Spleen (tissue), 11 donors: ENCODE measurements at regions not wholly inside any gene's neighbourhood (a gene's known extent, or its start where the extent isn't known, plus 50 kb on each side); places are given as distances from the start of the nearest gene placed in this dataset.
"Not testable (repeated sequence)": the region's sequence is repeated elsewhere in the genome, so short reads cannot be mapped to it uniquely, and the experiment has no call there.

Experiments used
- DNase-seq: peaks from one replicate; pipeline ENCODE4 v3.0.0-alpha.2; 2020
- H3K27ac ChIP-seq, 8 donors: fragments of 200-600 bp; sonication (generic) in 7 of 8; 1 replicate in 4 of 8; 2 replicates in 4 of 8; pipeline versions ENCODE4 v1.5.0 to v1.8.0; 2016 to 2021; ENCODE audit warnings: inconsistent platforms in 4 of 8, mild to moderate bottlenecking in 4 of 8, moderate library complexity in 1 of 8
- H3K27me3 ChIP-seq, 7 donors: fragments of 200-600 bp; sonication (generic) in 6 of 7; replicated peaks in 1 of 7; 1 replicate in 4 of 7; 2 replicates in 3 of 7; pipeline versions ENCODE4 v1.5.0 to v1.8.0; 2016 to 2021; ENCODE audit warnings: inconsistent platforms in 3 of 7, mild to moderate bottlenecking in 1 of 7
- H3K36me3 ChIP-seq, 6 donors: fragments of 200-600 bp; sonication (generic) in 5 of 6; 1 replicate in 4 of 6; 2 replicates in 2 of 6; pipeline versions ENCODE4 v1.5.0 to v1.8.0; 2016 to 2021; ENCODE audit warnings: inconsistent platforms in 2 of 6
- H3K4me1 ChIP-seq, 6 donors: fragments of 200-600 bp; sonication (generic) in 5 of 6; 1 replicate in 3 of 6; 2 replicates in 3 of 6; pipeline versions ENCODE4 v1.5.0 to v1.8.0; 2016 to 2021; ENCODE audit warnings: inconsistent platforms in 3 of 6
- H3K4me3 ChIP-seq, 8 donors: fragments of 200-600 bp; sonication (generic) in 7 of 8; 1 replicate in 4 of 8; 2 replicates in 4 of 8; pipeline versions ENCODE4 v1.5.0 to v1.8.0; 2016 to 2021; ENCODE audit warnings: inconsistent platforms in 4 of 8, mild to moderate bottlenecking in 4 of 8, moderate library complexity in 2 of 8
- H3K9me3 ChIP-seq, 8 donors: fragments of 200-600 bp; sonication (generic) in 7 of 8; 1 replicate in 4 of 8; 2 replicates in 4 of 8; pipeline versions ENCODE4 v1.5.0 to v1.8.0; 2016 to 2021; ENCODE audit warnings: inconsistent platforms in 4 of 8
- POLR2A ChIP-seq, 3 donors: fragments of 450-650 bp; IDR thresholded peaks; one replicate each; pipeline ENCODE4 v1.5.1; 2017; ENCODE audit warnings: antibody characterized with exemption in 3 of 3, mild to moderate bottlenecking in 1 of 3
- POLR2AphosphoS5 ChIP-seq, 3 donors: sonication (generic); formaldehyde crosslinking; IDR thresholded peaks; one replicate each; pipeline ENCODE4 v1.5.1; 2017; ENCODE audit warnings: antibody characterized with exemption in 3 of 3
- WGBS, 5 donors: extraction: QIAGEN DNeasy Blood & Tissue Kit in 3 of 5; methylation state at CpG; one replicate each; pipeline versions ENCODE4 v1.1.5 to v1.1.7; 2013 to 2018; 5-methylcytosine and 5-hydroxymethylcytosine counted together
- intact Hi-C: fragments of 100-400 bp; cut with DNase I; formaldehyde crosslinking; loops from one replicate; pipeline ENCODE4 v1.15.0; 2023; ENCODE audit warnings: low total_unique reads
- TF ChIP-seq, protein P1 (sequence below), 11 experiments: fragments of 200-600 bp in 7 of 11; fragments of 450-650 bp in 4 of 11; sonication (generic) in 4 of 11; IDR thresholded peaks in 8 of 11; conservative IDR thresholded peaks in 3 of 11; 1 replicate in 7 of 11; 2 replicates in 4 of 11; pipeline versions ENCODE4 v1.4.0 to v1.8.0; 2016 to 2021; ENCODE audit warnings: antibody characterized with exemption in 11 of 11, inconsistent platforms in 4 of 11, mild to moderate bottlenecking in 1 of 11
- donor health status: healthy with polysubstance abuse.
- donor health status: DM: no; HTN: no; CAD: no; lungs with moderate emphysema.
- donor health status: DM: no; HTN: no; CAD: no.
- donor health status: Bipolar disorder and iron deficiency.
- donor health status: healthy.
- donor health status: DM: no; HTN: no; CAD: no.
- donor health status: DM: yes; HTN: yes; CAD: no.

GRCh38 chr10:30542001-30542894 is 87.3 kb downstream of the LYZL2 start:
- intact Hi-C loops, result no loop called here
- TF ChIP-seq, protein P1, sequence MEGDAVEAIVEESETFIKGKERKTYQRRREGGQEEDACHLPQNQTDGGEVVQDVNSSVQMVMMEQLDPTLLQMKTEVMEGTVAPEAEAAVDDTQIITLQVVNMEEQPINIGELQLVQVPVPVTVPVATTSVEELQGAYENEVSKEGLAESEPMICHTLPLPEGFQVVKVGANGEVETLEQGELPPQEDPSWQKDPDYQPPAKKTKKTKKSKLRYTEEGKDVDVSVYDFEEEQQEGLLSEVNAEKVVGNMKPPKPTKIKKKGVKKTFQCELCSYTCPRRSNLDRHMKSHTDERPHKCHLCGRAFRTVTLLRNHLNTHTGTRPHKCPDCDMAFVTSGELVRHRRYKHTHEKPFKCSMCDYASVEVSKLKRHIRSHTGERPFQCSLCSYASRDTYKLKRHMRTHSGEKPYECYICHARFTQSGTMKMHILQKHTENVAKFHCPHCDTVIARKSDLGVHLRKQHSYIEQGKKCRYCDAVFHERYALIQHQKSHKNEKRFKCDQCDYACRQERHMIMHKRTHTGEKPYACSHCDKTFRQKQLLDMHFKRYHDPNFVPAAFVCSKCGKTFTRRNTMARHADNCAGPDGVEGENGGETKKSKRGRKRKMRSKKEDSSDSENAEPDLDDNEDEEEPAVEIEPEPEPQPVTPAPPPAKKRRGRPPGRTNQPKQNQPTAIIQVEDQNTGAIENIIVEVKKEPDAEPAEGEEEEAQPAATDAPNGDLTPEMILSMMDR (IDR thresholded peaks at IDR 0.05 in 8 of 11, conservative IDR thresholded peaks at IDR 0.05 in 3 of 11), result no peak
- TF ChIP-seq POLR2AphosphoS5 (IDR thresholded peaks at IDR 0.05) (peak in 1 of 3 donors; percentile 39), POLR2A (IDR thresholded peaks at IDR 0.05) (no peak)
- Histone ChIP-seq H3K27ac (peak overlapping the region in 7 of 8 donors; percentile 22 to 82 (median 68)), H3K4me1 (peaks cover 2 to 67% (median 20%) of the 10 kb centered on the region in 6 donors), H3K4me3 (no peak overlapping the region), H3K27me3 (no peaks in the 10 kb centered on the region), H3K36me3 (no peaks in the 10 kb centered on the region), H3K9me3 (no peaks in the 10 kb centered on the region)
- DNase-seq, result no peak
- WGBS, 5 donors, result 43 to 55% (median 54%) methylated on average over 14 of the region's 14 CpGs

DNA sequence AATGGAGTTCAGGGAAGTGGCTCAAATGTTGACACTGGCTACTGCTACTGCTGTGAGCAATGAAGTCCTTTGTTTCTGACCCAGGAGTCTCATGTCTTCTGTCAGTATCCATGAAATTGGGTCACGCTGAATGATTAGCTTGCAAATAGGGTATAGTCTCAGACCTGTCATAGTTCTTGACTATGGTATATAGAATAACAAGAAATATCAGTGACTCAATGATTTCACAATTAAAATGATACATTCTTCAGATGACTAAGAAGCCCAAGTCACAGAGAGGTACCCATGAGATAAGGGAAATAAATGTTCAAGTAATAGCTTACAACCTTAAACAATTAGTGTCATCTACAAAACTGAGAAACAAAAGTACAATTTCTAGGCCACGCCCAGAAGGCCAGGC is 89.3 kb downstream of the LYZL2 start:
- Histone ChIP-seq H3K27ac (peak overlapping the region in 3 of 8 donors; percentile 77 to 82 (median 81)), H3K36me3 (no peaks in the 10 kb centered on the region), H3K4me1 (peaks cover 4 to 73% (median 33%) of the 10 kb centered on the region in 6 donors), H3K27me3 (no peaks in the 10 kb centered on the region), H3K9me3 (no peaks in the 10 kb centered on the region), H3K4me3 (no peak overlapping the region)
- DNase-seq, result no peak
- intact Hi-C loops, result no loop called here
- WGBS, 5 donors, result 69 to 91% (median 83%) methylated on average over 2 of the region's 2 CpGs
- TF ChIP-seq, protein P1 (IDR thresholded peaks at IDR 0.05 in 8 of 11, conservative IDR thresholded peaks at IDR 0.05 in 3 of 11), result no peak
- no peak for TF ChIP-seq POLR2A (IDR thresholded peaks at IDR 0.05)
- no peak for TF ChIP-seq POLR2AphosphoS5 (IDR thresholded peaks at IDR 0.05)

DNA sequence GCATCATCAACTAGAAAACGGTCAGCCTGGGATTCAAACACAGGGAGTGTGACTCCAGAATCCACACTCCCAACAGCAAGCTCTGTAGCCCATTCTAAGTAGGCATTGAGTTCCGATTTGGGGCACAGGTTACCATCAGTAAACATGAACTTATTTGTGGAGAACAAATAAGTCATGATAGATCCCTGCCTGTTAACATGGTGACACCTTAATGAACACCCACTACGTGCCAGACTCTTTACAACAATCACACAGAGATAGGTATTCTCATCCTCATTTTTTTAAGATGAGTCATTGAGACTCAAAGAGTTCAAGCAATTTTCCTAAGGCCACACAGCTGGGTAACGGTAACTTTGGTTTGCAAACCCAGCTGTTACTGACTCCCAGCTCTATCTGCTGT is 91.5 kb downstream of the LYZL2 start:
- H3K27ac ChIP-seq, result peak overlapping the region; percentile 23 to 84 (median 72)
- H3K4me3 ChIP-seq, result no peak overlapping the region
- 51 to 68% (median 65%) methylated on average over 4 of the region's 4 CpGs for WGBS, 5 donors
- intact Hi-C loops, result loop anchor here (10.0 kb wide), 1 partner anchor 47 kb away; no protein-coding TSS in a partner anchor
- no peaks in the 10 kb centered on the region for H3K36me3 ChIP-seq
- no peaks in the 10 kb centered on the region for H3K9me3 ChIP-seq
- no peaks in the 10 kb centered on the region for H3K27me3 ChIP-seq
- H3K4me1 ChIP-seq, result peaks cover 4 to 84% (median 44%) of the 10 kb centered on the region in 6 donors
- TF ChIP-seq POLR2A (IDR thresholded peaks at IDR 0.05), result no peak
- TF ChIP-seq, protein P1 (IDR thresholded peaks at IDR 0.05 in 8 of 11, conservative IDR thresholded peaks at IDR 0.05 in 3 of 11), result no peak
- no peak for TF ChIP-seq POLR2AphosphoS5 (IDR thresholded peaks at IDR 0.05)
- DNase-seq, result no peak

- H3K27ac ChIP-seq, result peak overlapping the region; percentile 23 to 84 (median 72)
- TF ChIP-seq POLR2A (IDR thresholded peaks at IDR 0.05), result no peak
- TF ChIP-seq, protein P1 (IDR thresholded peaks at IDR 0.05 in 8 of 11, conservative IDR thresholded peaks at IDR 0.05 in 3 of 11), result no peak
- no peaks in the 10 kb centered on the region for H3K36me3 ChIP-seq
- H3K27me3 ChIP-seq, result no peaks in the 10 kb centered on the region
- WGBS, 5 donors, result 15 to 40% (median 15%) methylated on average over 2 of the region's 2 CpGs
- DNase-seq, result no peak
- no peaks in the 10 kb centered on the region for H3K9me3 ChIP-seq
- H3K4me3 ChIP-seq, result no peak overlapping the region
- H3K4me1 ChIP-seq, result peaks cover 4 to 84% (median 44%) of the 10 kb centered on the region in 6 donors
- intact Hi-C loops, result loop anchor here (10.0 kb wide), 1 partner anchor 47 kb away; no protein-coding TSS in a partner anchor
These were observed 92.0 kb downstream of the LYZL2 start for GRCh38 chr10:30537586-30537985.

- H3K4me3 ChIP-seq, H3K36me3 ChIP-seq, DNase-seq, H3K9me3 ChIP-seq, H3K27me3 ChIP-seq: not testable (repeated sequence)
- H3K4me1 ChIP-seq, result peaks cover 6 to 84% (median 47%) of the 10 kb centered on the region in 6 donors
- WGBS, 5 donors, result 48 to 61% (median 55%) methylated on average over 1 of the region's 1 CpG
- peak overlapping the region; percentile 23 to 84 (median 72) for H3K27ac ChIP-seq
- intact Hi-C loops, result loop anchor here (10.0 kb wide), 1 partner anchor 48 kb away; no protein-coding TSS in a partner anchor
These were observed 92.4 kb downstream of the LYZL2 start for GRCh38 chr10:30537158-30537557.
